DMS 273 (cell line): ENCODE measurements at regions not wholly inside any gene's neighbourhood (a gene's known extent, or its start where the extent isn't known, plus 50 kb on each side); places are given as distances from the start of the nearest gene placed in this dataset.
"Not testable (repeated sequence)": the region's sequence is repeated elsewhere in the genome, so short reads cannot be mapped to it uniquely, and the experiment has no call there.

Source experiments
- DNase-seq: peaks from one replicate; lab custom pipeline; 2025; ENCODE audit not compliant: unreplicated experiment; lab: John Stamatoyannopoulos, UW

GRCh38 chr2:180555391-180555965 lies 424.9 kb upstream of the UBE2E3 start:
- no peak for DNase-seq

DNA sequence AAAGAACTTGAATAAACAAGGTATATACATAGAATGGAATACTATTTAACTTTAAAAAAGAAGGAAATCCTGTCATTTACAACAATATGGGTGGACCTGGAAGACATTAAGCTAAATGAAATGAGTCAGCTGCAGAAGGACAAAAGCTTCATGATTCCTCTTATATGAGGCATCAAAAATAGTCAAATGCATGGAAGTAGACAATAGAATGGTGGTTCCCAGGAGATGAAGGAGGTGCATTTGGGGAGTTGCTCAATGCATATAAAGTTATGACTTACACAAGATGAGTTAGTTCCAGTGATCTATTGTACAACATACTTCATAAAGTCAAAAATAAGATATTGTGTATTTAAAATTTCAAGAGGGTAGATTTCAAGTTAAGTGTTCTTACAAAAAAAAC lies 426.1 kb upstream of the UBE2E3 start:
- no peak for DNase-seq

GRCh38 chr2:180553094-180553715 lies 427.2 kb upstream of the UBE2E3 start:
- DNase-seq: no peak

GRCh38 chr2:180542511-180542910 lies 437.9 kb upstream of the UBE2E3 start:
- no peak for DNase-seq

DNA sequence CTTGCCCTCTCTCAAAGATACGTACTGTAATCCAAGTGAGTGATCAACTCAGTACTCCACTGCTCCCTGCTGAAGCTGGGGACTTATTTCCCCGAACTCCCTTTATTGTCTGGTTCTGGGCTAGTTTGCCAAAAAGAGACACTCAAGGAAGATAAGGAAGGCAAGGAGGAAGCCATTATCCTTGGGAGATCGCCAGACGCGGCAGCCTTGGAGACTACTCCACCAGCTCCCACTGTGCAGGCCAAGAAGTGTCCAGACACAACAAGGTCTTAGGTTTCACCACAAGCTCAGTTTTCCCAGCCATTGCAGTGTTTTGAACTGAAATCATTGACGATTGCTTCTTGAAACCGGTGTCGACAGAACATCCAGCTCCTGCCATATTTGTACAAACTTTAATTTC lies 439.6 kb upstream of the UBE2E3 start:
- DNase-seq: no peak

DNA sequence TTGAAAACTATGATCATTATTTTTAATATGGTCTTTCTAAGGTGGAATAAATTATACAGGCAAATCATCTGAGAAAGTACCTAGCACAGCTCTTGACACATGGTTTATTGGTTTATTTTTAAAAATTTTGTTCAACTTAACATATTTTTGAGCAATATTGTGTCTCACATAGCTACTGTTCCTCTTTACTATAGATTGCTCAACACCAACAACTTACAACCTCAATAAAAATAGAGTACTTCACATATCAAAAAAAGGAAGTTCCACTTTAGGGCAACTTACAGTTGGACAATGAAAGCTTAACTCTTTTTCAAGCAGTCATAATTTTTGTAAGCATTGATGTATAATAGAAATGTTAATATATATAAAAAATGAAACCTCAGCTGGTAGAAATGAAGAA lies 440.9 kb upstream of the UBE2E3 start:
- no peak for DNase-seq

DNA sequence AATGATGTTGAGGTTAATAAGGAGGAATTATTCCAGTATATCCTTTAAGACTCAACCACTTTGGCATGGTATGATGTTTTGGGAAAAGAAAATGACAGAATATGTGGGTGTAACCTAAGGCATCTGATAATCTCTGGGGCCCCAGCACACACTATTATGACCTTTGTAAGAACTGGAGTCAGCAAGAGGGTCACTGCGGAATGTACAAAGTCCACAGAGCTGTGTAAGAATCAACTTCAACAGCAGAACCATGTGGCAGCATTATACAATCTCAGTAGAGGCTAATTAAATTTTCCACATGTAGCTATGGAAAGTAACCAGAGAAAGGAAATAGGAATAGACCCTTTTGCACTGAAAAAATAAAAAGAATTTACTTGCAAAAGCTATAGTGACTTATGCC lies 445.1 kb upstream of the UBE2E3 start:
- no peak for DNase-seq

DNA sequence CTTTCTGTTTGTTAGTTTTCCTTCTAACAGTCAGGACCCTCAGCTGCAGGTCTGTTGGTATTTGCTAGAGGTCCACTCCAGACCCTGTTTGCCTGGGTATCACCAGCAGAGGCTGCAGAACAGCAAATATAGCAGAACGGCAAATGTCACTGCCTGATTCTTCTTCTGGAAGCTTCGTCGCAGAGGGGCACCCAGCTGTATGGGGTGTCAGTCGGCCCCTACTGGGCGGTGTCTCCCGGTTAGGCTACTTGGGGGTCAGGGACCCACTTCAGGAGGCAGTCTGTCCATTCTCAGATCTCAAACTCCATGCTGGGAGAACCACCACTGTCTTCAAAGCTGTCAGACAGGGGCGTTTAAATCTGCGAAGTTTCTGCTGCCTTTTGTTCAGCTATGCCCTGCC lies 448.6 kb upstream of the UBE2E3 start:
- DNase-seq: not testable (repeated sequence)

DNA sequence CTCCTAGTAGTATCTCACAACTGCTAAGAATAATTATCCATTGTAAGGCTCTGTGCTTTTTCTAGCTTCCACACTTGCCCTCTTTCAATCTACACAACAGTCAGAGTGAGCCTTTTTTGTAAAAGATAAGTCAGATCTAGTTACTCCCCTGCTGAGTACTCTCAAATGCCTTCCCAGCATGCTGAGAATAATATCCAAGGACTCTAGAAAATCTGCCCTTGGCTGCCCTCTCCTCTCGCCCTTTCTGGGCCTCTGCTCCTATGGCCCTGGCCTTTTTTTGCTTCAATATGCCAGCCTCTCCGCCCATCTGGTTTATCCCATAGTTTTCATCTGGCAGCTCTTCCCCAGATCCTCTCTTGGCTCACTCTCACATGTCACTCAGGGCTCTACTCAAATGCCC lies 455.9 kb upstream of the UBE2E3 start:
- DNase-seq: peak; percentile 68

DNA sequence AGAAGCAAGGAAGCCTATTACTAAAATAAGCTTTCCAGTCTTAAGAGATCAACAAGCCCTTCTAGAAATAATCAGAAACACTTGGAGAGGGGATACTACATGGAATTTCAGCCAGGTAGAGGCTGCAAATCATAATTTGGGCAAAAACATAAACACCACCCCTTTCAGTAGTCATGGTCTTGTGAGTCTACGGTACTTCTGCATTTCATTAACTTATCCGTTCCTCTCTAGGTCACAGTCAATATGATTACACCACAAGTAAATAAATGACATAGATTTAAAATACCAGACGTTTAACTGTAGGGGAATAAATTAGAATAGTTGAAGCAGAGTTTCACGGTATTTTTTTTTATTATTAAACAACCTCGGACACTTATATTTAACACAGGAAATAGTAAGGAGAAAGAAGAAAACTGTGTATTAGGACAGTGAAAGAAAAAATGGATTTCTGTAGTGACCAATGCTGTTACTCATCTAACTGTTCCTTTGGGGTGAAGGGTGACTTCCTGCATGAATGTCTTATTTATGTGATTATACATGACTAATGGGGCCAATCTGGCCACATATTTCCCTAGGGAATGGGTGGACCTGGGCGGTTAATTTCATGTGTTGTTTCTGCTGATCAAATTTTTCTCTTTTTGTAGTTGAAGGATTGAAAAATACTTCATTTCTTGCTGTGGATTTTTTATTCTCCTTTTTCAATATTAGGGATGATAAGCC lies 456.6 kb upstream of the UBE2E3 start:
- peak; percentile 37 for DNase-seq

- no peak for DNase-seq
These were observed 459.4 kb upstream of the UBE2E3 start for GRCh38 chr2:180520921-180521581.

- DNase-seq: peak; percentile 33
These were observed 460.2 kb upstream of the UBE2E3 start for GRCh38 chr2:180520206-180520605.

DNA sequence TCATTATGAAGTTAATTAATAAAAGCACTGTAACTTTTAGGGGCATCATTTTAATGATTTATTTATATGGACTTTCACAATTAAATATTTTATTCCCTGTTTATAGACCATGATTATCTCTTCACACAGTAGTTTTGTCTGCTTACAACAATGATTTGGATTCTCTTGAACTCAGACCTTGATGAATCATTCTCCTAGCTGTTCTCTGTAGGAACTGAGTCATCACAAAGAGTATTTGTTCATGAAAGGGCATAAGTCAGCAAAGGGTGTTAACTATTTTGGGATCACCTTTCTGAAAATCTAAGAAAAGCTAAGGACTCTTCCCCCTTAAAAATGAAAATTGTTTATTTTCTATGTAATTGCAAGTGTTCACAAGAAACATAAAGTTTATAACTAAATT lies 461.1 kb upstream of the UBE2E3 start:
- DNase-seq: no peak

- no peak for DNase-seq
These were observed 464.2 kb upstream of the UBE2E3 start for GRCh38 chr2:180516232-180516631.

GRCh38 chr2:180513389-180513788 lies 467.0 kb upstream of the UBE2E3 start:
- no peak for DNase-seq

- DNase-seq: no peak
These were observed 471.9 kb upstream of the UBE2E3 start for GRCh38 chr2:180508458-180508857.

GRCh38 chr2:180507028-180507427 lies 473.4 kb upstream of the UBE2E3 start:
- DNase-seq: no peak

DNA sequence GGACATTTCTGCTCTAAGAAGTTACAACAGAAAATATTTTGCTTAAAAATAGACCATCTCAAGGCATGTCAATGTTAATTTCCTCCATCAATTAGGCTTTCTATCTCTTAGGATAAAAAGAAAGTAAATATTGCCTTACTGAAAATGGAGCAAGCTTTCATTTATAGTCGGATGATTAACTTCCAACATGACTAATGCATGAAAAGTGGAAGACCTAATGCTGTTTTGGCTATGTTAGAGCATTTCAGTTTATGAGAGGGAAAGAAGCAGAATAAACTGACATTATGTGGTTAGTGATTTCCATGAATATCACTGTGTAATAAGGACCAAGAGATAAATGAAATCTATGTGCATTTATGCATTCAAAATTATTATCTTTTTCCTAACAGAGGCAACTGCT lies 475.2 kb upstream of the UBE2E3 start:
- DNase-seq: no peak

DNA sequence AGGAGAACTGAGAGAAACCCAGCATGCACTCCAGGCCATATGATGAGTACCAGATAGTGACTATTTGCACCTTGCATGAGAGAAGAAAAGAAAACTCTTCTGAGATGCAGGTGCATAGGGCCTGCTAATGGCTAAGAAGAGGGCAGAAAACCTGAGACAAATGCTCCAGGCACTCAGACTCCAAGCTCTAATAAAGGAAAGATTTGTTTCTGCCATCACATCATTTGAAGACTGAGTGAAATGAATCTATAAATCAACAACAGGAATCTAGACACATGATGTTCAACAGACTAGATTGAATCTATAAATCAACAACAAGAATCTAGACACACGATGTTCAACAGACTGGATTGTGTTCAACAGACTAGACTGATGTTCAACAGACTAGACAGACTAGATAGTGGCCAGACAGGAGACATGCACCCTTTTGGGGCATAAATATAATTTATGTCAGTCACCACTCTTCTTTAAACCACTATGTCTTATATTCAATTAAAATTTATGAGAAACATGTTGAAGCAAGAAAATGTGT lies 482.7 kb upstream of the UBE2E3 start:
- no peak for DNase-seq

DNA sequence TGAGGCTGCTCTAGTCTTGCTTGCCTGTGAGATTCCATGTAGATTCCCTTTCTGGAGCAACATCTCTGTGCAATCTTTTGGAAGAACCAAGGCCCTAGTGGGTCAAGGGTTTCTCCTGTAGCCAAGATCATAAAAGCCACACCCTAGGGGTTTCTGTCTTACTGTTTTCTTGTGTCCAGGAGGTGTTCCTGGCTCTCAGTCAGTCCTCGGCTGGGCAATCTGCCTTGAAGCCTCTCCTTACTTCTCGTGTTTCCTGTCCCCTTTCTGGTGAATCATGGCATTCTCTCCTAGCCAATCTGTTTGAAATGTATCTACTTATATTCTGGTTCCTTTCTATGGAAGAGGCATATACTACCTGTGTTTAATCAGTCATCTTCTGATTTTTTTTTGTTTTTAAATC lies 484.8 kb upstream of the UBE2E3 start:
- peak; percentile 46 for DNase-seq

GRCh38 chr2:180494286-180494685 lies 486.1 kb upstream of the UBE2E3 start:
- peak; percentile 9 for DNase-seq

DNA sequence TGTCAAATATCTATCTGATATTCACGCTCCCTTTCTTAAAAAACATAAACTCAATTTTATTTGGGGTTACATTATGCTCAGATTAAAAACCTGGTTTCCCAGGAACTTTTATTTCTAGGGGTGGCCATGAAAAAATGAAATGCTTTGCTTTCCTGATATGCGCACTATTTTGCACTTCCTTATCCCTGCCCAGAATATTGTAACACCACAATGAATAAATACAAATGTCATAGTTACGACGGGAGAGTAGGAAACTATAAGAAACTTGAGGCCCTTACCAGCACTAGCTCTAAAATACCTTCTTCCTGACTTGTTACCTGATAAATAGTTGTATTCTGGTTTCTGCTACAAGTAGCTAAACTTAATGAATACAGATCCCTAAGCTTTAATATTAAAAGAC lies 475.6 kb upstream of the CWC22 start:
- no peak for DNase-seq
